ENCODE measurements at regions not wholly inside any gene's neighbourhood (a gene's known extent, or its start where the extent isn't known, plus 50 kb on each side); places are given as distances from the start of the nearest gene placed in this dataset.

DNA sequence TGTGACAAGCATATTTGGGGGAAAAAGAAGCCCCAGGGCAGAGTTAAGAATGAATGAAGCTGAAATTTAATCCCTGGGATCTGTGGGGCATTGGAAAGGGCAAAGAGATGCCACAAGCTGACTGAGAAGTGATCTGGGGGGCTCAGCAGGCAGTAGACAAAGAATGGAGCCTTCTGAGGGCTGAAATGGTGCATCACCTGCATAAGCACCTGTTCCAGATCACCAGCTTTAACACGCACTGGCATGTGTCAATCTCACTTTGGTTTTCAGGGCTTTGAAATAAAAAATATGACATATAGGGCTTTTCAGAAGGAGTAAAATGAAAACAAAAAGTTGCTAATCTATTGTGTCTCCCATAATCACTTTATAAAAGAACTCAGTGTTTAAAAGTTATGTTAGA is 210.8 kb upstream of the ARHGEF26 start:
- Histone ChIP-seq H3K9me3 (ENCODE audit: insufficient read depth, low read depth, low read length) (no peaks in the 10 kb centered on the region), H3K79me2 (ENCODE audit: insufficient read depth, low read length) (no peaks in the 10 kb centered on the region), H3K27me3 (ENCODE audit: insufficient read depth, low read length, poor library complexity, severe bottlenecking) (no peaks in the 10 kb centered on the region), H2AFZ (ENCODE audit: low read length) (peak overlapping the region; percentile 46; the same call in 1 of the 2 replicates), H3K9me2 (replicated peaks; ENCODE audit: low read depth, low read length) (no peaks in the 10 kb centered on the region), H4K20me1 (ENCODE audit: insufficient read depth, low read length, poor library complexity, severe bottlenecking) (no peaks in the 10 kb centered on the region), H3K4me3 (ENCODE audit: low read length, poor library complexity, severe bottlenecking) (no peak overlapping the region), H3F3A (ENCODE audit: low read depth) (no peaks in the 10 kb centered on the region), H3K9ac (ENCODE audit: low read depth, low read length, poor library complexity, severe bottlenecking) (no peak overlapping the region), H3K4me1 (ENCODE audit: insufficient read depth, low read length, poor library complexity, severe bottlenecking) (no peaks in the 10 kb centered on the region), H3K36me3 (ENCODE audit: insufficient read depth, low read length) (no peaks in the 10 kb centered on the region), H3K4me2 (ENCODE audit: low read depth, low read length, poor library complexity, severe bottlenecking) (no peak overlapping the region)
- TF ChIP-seq EZH2phosphoT487 (IDR thresholded peaks at IDR 0.05; ENCODE audit: borderline replicate concordance) (no peak), CTCF (conservative IDR thresholded peaks at IDR 0.05; ENCODE audit: low read length) (no peak)

DNA sequence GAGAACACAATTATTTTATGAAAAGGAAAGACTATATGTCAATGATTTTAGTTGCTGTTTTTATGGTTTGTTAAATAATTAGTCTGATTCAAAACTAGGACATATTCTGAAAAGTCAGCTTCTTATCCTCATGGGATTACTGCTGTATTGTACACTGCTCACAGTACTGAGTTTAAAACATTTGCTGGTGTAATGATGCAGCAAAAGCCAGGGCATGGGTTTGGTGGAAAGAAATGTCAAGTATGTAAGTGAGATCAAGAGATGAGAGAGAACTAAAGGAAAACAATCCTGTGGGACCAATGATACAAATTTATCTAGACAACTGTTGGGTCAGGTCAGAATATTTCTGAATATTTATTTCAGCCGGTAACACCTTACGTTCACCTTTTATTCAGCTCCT is 210.1 kb upstream of the ARHGEF26 start:
- Histone ChIP-seq H3F3A (ENCODE audit: low read depth) (no peaks in the 10 kb centered on the region), H3K9me2 (replicated peaks; ENCODE audit: low read depth, low read length) (no peaks in the 10 kb centered on the region), H3K27me3 (ENCODE audit: insufficient read depth, low read length, poor library complexity, severe bottlenecking) (no peaks in the 10 kb centered on the region), H3K36me3 (ENCODE audit: insufficient read depth, low read length) (no peaks in the 10 kb centered on the region), H3K4me1 (ENCODE audit: insufficient read depth, low read length, poor library complexity, severe bottlenecking) (no peaks in the 10 kb centered on the region), H3K4me2 (ENCODE audit: low read depth, low read length, poor library complexity, severe bottlenecking) (no peak overlapping the region), H3K4me3 (ENCODE audit: low read length, poor library complexity, severe bottlenecking) (no peak overlapping the region), H3K9me3 (ENCODE audit: insufficient read depth, low read depth, low read length) (no peaks in the 10 kb centered on the region), H2AFZ (ENCODE audit: low read length) (no peak overlapping the region), H3K79me2 (ENCODE audit: insufficient read depth, low read length) (no peaks in the 10 kb centered on the region), H4K20me1 (ENCODE audit: insufficient read depth, low read length, poor library complexity, severe bottlenecking) (no peaks in the 10 kb centered on the region), H3K9ac (ENCODE audit: low read depth, low read length, poor library complexity, severe bottlenecking) (no peak overlapping the region)
- no peak for TF ChIP-seq CTCF (conservative IDR thresholded peaks at IDR 0.05; ENCODE audit: low read length)

- Histone ChIP-seq H2AFZ (ENCODE audit: low read length) (no peak overlapping the region), H3F3A (ENCODE audit: low read depth) (no peaks in the 10 kb centered on the region), H3K4me3 (ENCODE audit: low read length, poor library complexity, severe bottlenecking) (no peak overlapping the region)
These were observed 201.4 kb upstream of the ARHGEF26 start for GRCh38 chr3:153919773-153920172.

More at GRCh38 chr3:153919773-153920172, 201.4 kb upstream of the ARHGEF26 start:
- Histone ChIP-seq H3K9me3 (ENCODE audit: insufficient read depth, low read depth, low read length) (no peaks in the 10 kb centered on the region), H3K79me2 (ENCODE audit: insufficient read depth, low read length) (no peaks in the 10 kb centered on the region), H3K27me3 (ENCODE audit: insufficient read depth, low read length, poor library complexity, severe bottlenecking) (no peaks in the 10 kb centered on the region), H3K4me1 (ENCODE audit: insufficient read depth, low read length, poor library complexity, severe bottlenecking) (no peaks in the 10 kb centered on the region), H3K9ac (ENCODE audit: low read depth, low read length, poor library complexity, severe bottlenecking) (no peak overlapping the region), H3K36me3 (ENCODE audit: insufficient read depth, low read length) (no peaks in the 10 kb centered on the region), H4K20me1 (ENCODE audit: insufficient read depth, low read length, poor library complexity, severe bottlenecking) (no peaks in the 10 kb centered on the region), H3K4me2 (ENCODE audit: low read depth, low read length, poor library complexity, severe bottlenecking) (no peak overlapping the region), H3K9me2 (replicated peaks; ENCODE audit: low read depth, low read length) (no peaks in the 10 kb centered on the region)
- TF ChIP-seq EZH2phosphoT487 (IDR thresholded peaks at IDR 0.05; ENCODE audit: borderline replicate concordance): no peak
- no peak for TF ChIP-seq CTCF (conservative IDR thresholded peaks at IDR 0.05; ENCODE audit: low read length)
